ENCODE measurements at regions not wholly inside any gene's neighbourhood (a gene's known extent, or its start where the extent isn't known, plus 50 kb on each side); places are given as distances from the start of the nearest gene placed in this dataset.

GRCh38 chr9:86774116-86774515 is 173.2 kb downstream of the GAS1 start:
- H3K9me3 ChIP-seq (ENCODE audit: severe bottlenecking) = no peaks in the 10 kb centered on the region
- DNase-seq (ENCODE audit: low spot score) = no peak
- no peaks in the 10 kb centered on the region for H3K27me3 ChIP-seq (ENCODE audit: insufficient read depth, poor library complexity, severe bottlenecking)
- ATAC-seq (ENCODE audit: low read depth) = no peak
- TF ChIP-seq CTCF (IDR thresholded peaks at IDR 0.05; ENCODE audit: poor library complexity, severe bottlenecking) = no peak
- H3K27ac ChIP-seq (ENCODE audit: poor library complexity, severe bottlenecking) = no peak overlapping the region
- H3K4me1 ChIP-seq (ENCODE audit: insufficient read depth, poor library complexity, severe bottlenecking) = no peaks in the 10 kb centered on the region
- H3K36me3 ChIP-seq (ENCODE audit: low read depth) = no peaks in the 10 kb centered on the region
- H3K4me3 ChIP-seq (ENCODE audit: severe bottlenecking) = no peak overlapping the region

GRCh38 chr9:86773422-86773945 is 173.8 kb downstream of the GAS1 start:
- Histone ChIP-seq H3K27me3 (ENCODE audit: insufficient read depth, poor library complexity, severe bottlenecking) (no peaks in the 10 kb centered on the region), H3K4me1 (ENCODE audit: insufficient read depth, poor library complexity, severe bottlenecking) (no peaks in the 10 kb centered on the region), H3K9me3 (ENCODE audit: severe bottlenecking) (no peaks in the 10 kb centered on the region), H3K36me3 (ENCODE audit: low read depth) (no peaks in the 10 kb centered on the region), H3K27ac (ENCODE audit: poor library complexity, severe bottlenecking) (no peak overlapping the region), H3K4me3 (ENCODE audit: severe bottlenecking) (no peak overlapping the region)
- ATAC-seq (ENCODE audit: low read depth) = no peak
- no peak for DNase-seq (ENCODE audit: low spot score)
- TF ChIP-seq CTCF (IDR thresholded peaks at IDR 0.05; ENCODE audit: poor library complexity, severe bottlenecking) = no peak

GRCh38 chr9:86772635-86772993 is 174.7 kb downstream of the GAS1 start:
- H3K4me1 ChIP-seq (ENCODE audit: insufficient read depth, poor library complexity, severe bottlenecking) = no peaks in the 10 kb centered on the region
- H3K36me3 ChIP-seq (ENCODE audit: low read depth) = no peaks in the 10 kb centered on the region
- H3K4me3 ChIP-seq (ENCODE audit: severe bottlenecking) = no peak overlapping the region
- H3K27me3 ChIP-seq (ENCODE audit: insufficient read depth, poor library complexity, severe bottlenecking) = no peaks in the 10 kb centered on the region
- no peak overlapping the region for H3K27ac ChIP-seq (ENCODE audit: poor library complexity, severe bottlenecking)
- DNase-seq (ENCODE audit: low spot score) (no peak), ATAC-seq (ENCODE audit: low read depth) (no peak)
- no peak for TF ChIP-seq CTCF (IDR thresholded peaks at IDR 0.05; ENCODE audit: poor library complexity, severe bottlenecking)
- H3K9me3 ChIP-seq (ENCODE audit: severe bottlenecking) = no peaks in the 10 kb centered on the region

- DNase-seq (ENCODE audit: low spot score) (no peak), ATAC-seq (ENCODE audit: low read depth) (no peak)
- TF ChIP-seq CTCF (IDR thresholded peaks at IDR 0.05; ENCODE audit: poor library complexity, severe bottlenecking) = no peak
Observed at GRCh38 chr9:86771941-86772634, 175.2 kb downstream of the GAS1 start.

GRCh38 chr9:86771420-86771819 is 175.9 kb downstream of the GAS1 start:
- H3K36me3 ChIP-seq (ENCODE audit: low read depth) = no peaks in the 10 kb centered on the region
- no peaks in the 10 kb centered on the region for H3K27me3 ChIP-seq (ENCODE audit: insufficient read depth, poor library complexity, severe bottlenecking)
- ATAC-seq (ENCODE audit: low read depth) (no peak), DNase-seq (ENCODE audit: low spot score) (no peak)
- TF ChIP-seq CTCF (IDR thresholded peaks at IDR 0.05; ENCODE audit: poor library complexity, severe bottlenecking) = no peak
- H3K4me3 ChIP-seq (ENCODE audit: severe bottlenecking) = no peak overlapping the region
- no peak overlapping the region for H3K27ac ChIP-seq (ENCODE audit: poor library complexity, severe bottlenecking)
- peaks cover 11% of the 10 kb centered on the region for H3K4me1 ChIP-seq (ENCODE audit: insufficient read depth, poor library complexity, severe bottlenecking)
- no peaks in the 10 kb centered on the region for H3K9me3 ChIP-seq (ENCODE audit: severe bottlenecking)

More at GRCh38 chr9:86771941-86772634, 175.2 kb downstream of the GAS1 start:
- H3K36me3 ChIP-seq (ENCODE audit: low read depth) = no peaks in the 10 kb centered on the region
- peaks cover 4% of the 10 kb centered on the region for H3K4me1 ChIP-seq (ENCODE audit: insufficient read depth, poor library complexity, severe bottlenecking)
- no peak overlapping the region for H3K27ac ChIP-seq (ENCODE audit: poor library complexity, severe bottlenecking)
- no peaks in the 10 kb centered on the region for H3K9me3 ChIP-seq (ENCODE audit: severe bottlenecking)
- no peak overlapping the region for H3K4me3 ChIP-seq (ENCODE audit: severe bottlenecking)
- no peaks in the 10 kb centered on the region for H3K27me3 ChIP-seq (ENCODE audit: insufficient read depth, poor library complexity, severe bottlenecking)
